Chondrocyte (in vitro differentiated cells): ENCODE measurements at regions not wholly inside any gene's neighbourhood (a gene's known extent, or its start where the extent isn't known, plus 50 kb on each side); places are given as distances from the start of the nearest gene placed in this dataset.
A peak's percentile ranks its signal among the peaks of the same experiment; 100 is the strongest.

Experiments used
- DNase-seq: peaks from one replicate; pipeline ENCODE4 v3.0.0; 2021; ENCODE audit warnings: mixed read lengths, low spot score
- H3K27ac Mint-ChIP-seq: one replicate; pipeline ENCODE4 v1.8.0; 2021; ENCODE audit warnings: mild to moderate bottlenecking, moderate library complexity, mixed read lengths; ENCODE audit not compliant: unreplicated experiment
- H3K27me3 Mint-ChIP-seq: 2 replicates; pipeline ENCODE4 v1.8.0; 2021; ENCODE audit warnings: low read depth, mixed read lengths
- H3K36me3 Mint-ChIP-seq: 2 replicates; pipeline ENCODE4 v1.8.0; 2021; ENCODE audit warnings: low read depth, mixed read lengths
- H3K4me1 Mint-ChIP-seq: 2 replicates; pipeline ENCODE4 v1.8.0; 2021; ENCODE audit warnings: low read depth, mild to moderate bottlenecking, mixed read lengths
- H3K4me3 Mint-ChIP-seq: one replicate; pipeline ENCODE4 v1.8.0; 2021; ENCODE audit warnings: mild to moderate bottlenecking, moderate library complexity, mixed read lengths; ENCODE audit not compliant: unreplicated experiment
- H3K9me3 Mint-ChIP-seq: 2 replicates; pipeline ENCODE4 v1.8.0; 2021; ENCODE audit warnings: low read depth, mixed read lengths
- TF ChIP-seq, protein P1 (sequence below): fragments of 200-600 bp; sonication (generic); IDR thresholded peaks from 2 replicates; pipeline ENCODE4 v1.5.0; 2021; ENCODE audit warnings: antibody characterized with exemption, mild to moderate bottlenecking, moderate library complexity

DNA sequence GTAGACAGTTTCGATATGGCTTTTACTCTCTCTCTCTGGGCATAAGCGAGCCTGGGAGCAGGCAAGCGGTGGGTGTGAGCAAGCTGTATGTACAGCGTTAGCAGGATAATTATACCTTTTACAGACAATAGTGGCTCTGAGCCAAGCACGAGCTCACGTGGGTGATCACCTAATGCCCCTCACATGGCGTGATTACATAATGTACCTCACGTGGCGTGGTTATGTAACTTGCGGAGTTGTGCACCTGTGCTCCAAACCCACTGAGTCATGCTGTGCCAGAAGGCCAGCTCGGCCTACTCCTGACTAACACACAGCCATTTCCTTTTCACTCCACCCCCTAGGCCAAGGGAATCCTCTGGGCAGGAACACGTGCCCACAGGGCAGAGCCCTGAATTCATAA is 797.2 kb downstream of the EFNA5 start:
- TF ChIP-seq, protein P1, sequence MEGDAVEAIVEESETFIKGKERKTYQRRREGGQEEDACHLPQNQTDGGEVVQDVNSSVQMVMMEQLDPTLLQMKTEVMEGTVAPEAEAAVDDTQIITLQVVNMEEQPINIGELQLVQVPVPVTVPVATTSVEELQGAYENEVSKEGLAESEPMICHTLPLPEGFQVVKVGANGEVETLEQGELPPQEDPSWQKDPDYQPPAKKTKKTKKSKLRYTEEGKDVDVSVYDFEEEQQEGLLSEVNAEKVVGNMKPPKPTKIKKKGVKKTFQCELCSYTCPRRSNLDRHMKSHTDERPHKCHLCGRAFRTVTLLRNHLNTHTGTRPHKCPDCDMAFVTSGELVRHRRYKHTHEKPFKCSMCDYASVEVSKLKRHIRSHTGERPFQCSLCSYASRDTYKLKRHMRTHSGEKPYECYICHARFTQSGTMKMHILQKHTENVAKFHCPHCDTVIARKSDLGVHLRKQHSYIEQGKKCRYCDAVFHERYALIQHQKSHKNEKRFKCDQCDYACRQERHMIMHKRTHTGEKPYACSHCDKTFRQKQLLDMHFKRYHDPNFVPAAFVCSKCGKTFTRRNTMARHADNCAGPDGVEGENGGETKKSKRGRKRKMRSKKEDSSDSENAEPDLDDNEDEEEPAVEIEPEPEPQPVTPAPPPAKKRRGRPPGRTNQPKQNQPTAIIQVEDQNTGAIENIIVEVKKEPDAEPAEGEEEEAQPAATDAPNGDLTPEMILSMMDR = no peak
- Mint-ChIP-seq H3K27me3 (no peaks in the 10 kb centered on the region), H3K4me1 (peaks cover 7% of the 10 kb centered on the region), H3K9me3 (no peaks in the 10 kb centered on the region), H3K4me3 (no peak overlapping the region), H3K36me3 (no peaks in the 10 kb centered on the region), H3K27ac (no peak overlapping the region)
- DNase-seq = no peak

DNA sequence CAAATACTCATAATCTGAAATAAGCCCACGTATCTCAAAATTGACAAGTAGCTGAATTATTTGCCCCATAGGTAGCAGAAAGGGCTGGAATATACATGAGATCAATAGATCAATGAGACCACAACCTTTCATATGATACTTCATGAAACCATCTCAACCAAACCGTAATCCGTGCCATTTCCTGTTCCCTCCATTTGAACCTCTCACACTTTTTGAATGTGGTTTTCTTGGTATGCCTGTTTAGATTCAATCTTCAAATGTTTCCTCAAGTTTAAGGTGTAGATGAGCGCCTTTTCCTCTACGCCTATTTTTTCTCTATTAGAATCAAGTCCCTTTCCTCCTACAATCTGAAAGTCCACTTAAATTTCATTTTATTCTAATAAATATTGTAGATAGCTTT is 805.5 kb downstream of the EFNA5 start:
- no peaks in the 10 kb centered on the region for H3K27me3 Mint-ChIP-seq
- no peaks in the 10 kb centered on the region for H3K9me3 Mint-ChIP-seq
- TF ChIP-seq, protein P1 = no peak
- no peak overlapping the region for H3K27ac Mint-ChIP-seq
- peaks cover 26% of the 10 kb centered on the region for H3K4me1 Mint-ChIP-seq
- no peak for DNase-seq
- no peaks in the 10 kb centered on the region for H3K36me3 Mint-ChIP-seq
- H3K4me3 Mint-ChIP-seq = no peak overlapping the region

DNA sequence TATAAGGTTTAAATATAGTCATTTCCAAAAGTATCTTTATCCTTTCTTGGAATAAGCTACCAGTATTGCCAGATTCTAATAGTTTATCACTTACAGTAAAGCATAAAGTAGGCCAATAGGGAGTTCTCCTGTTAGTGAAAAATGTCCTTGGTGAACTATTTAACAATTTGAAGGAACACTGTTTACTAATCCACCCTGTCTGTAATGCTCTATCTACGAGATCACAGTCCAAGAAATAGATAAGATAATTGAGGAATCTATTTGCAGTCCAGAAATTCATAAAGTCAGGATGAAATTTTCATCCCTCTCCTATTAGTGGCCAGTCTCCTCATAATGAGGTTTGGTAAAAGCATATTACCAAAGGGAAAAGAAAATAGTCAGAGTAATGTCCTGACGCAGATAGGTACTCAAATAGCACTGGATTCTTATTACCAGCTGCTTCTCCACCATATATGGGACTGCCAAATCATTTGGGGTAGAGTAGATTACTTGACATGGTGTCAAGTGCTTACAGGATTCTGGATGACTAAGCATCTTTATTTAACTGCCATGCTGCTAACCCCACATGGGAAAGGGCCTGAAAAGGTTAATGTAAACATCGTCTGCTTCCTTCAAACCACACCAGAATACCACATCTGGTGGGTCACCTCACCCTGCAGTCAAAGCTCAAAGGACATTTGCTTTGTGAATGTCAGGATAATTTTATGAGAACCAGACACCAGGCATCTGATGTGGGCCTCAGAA is 808.1 kb downstream of the EFNA5 start:
- TF ChIP-seq, protein P1 = no peak
- H3K27me3 Mint-ChIP-seq = no peaks in the 10 kb centered on the region
- H3K4me3 Mint-ChIP-seq = no peak overlapping the region
- no peak for DNase-seq
- H3K4me1 Mint-ChIP-seq = peaks cover 26% of the 10 kb centered on the region
- H3K9me3 Mint-ChIP-seq = no peaks in the 10 kb centered on the region
- peak overlapping the region; percentile 77 for H3K27ac Mint-ChIP-seq
- H3K36me3 Mint-ChIP-seq = no peaks in the 10 kb centered on the region

DNA sequence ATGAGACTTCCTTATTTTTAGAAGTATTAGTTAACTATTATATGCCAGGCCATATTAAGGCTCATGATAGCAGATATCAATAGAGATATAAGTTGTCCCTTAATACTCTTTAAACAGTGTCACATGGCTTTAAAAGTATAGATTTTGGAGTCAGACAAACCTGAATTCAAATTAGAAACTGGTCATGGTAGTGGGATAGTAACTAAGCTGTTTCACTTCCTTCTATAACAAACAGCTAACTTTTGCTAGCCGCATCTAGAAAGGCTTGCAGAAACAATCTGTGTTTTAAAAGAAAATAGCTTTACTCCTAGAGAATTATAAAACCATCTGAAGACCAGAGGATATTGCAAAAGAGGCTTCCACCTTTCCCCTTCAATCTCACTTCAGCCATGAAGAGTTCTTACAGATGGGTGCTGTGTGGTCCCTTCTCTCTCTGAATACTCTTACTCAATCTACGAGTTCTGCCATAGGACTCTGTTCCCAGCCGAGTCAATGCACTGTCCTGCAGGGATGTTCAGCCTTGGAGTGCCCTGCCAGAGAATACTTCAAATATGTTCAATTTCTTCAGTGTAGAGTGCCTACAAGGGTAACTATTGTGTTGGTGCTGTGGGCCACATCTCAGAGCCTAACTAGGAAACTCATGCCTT is 810.2 kb downstream of the EFNA5 start:
- no peak for DNase-seq
- Mint-ChIP-seq H3K9me3 (no peaks in the 10 kb centered on the region), H3K27me3 (no peaks in the 10 kb centered on the region), H3K36me3 (no peaks in the 10 kb centered on the region), H3K4me3 (no peak overlapping the region), H3K4me1 (peaks cover 26% of the 10 kb centered on the region), H3K27ac (no peak overlapping the region)
- TF ChIP-seq, protein P1 = no peak

DNA sequence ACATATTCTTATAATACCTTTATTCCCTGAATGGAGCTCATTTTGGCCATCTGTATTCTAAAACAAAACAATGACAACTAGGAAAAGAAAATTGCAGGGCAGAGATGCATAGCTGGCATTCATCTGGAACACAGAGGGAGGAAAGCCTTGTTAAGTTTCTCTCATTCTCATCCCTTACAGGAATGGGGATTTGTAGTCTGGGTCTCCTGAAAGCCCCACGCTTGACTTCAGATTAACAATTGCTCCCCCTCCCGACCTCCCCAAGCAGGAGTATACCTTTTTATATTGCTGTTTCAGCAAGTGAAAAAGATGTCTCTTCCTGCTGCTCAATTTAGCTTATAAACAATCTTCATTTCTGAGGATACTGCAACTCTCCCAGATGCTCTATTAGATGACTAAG is 812.1 kb downstream of the EFNA5 start:
- Mint-ChIP-seq H3K9me3 (no peaks in the 10 kb centered on the region), H3K4me1 (peaks cover 27% of the 10 kb centered on the region), H3K36me3 (no peaks in the 10 kb centered on the region), H3K27ac (no peak overlapping the region), H3K27me3 (no peaks in the 10 kb centered on the region), H3K4me3 (no peak overlapping the region)
- TF ChIP-seq, protein P1 = no peak
- DNase-seq = no peak
